ENCODE measurements at regions not wholly inside any gene's neighbourhood (a gene's known extent, or its start where the extent isn't known, plus 50 kb on each side); places are given as distances from the start of the nearest gene placed in this dataset.

GRCh38 chr21:36532769-36533467, 53.0 kb upstream of the CLDN14 start:
- no peak for DNase-seq (ENCODE audit: low spot score)

GRCh38 chr21:36533468-36533848, 53.5 kb upstream of the CLDN14 start:
- no peak for DNase-seq (ENCODE audit: low spot score)

GRCh38 chr21:36534656-36535055, 54.7 kb upstream of the CLDN14 start:
- DNase-seq (ENCODE audit: low spot score), result peak; percentile 33

- peak; percentile 39 for DNase-seq (ENCODE audit: low spot score)
Measured at GRCh38 chr21:36535618-36536241, 55.8 kb upstream of the CLDN14 start.

GRCh38 chr21:36538761-36539160, 58.8 kb upstream of the CLDN14 start:
- DNase-seq (ENCODE audit: low spot score), result no peak

- no peak for DNase-seq (ENCODE audit: low spot score)
Measured at GRCh38 chr21:36539434-36540150, 59.7 kb upstream of the CLDN14 start.

- no peak for DNase-seq (ENCODE audit: low spot score)
Measured at GRCh38 chr21:36540700-36541099, 60.8 kb upstream of the CLDN14 start.

- DNase-seq (ENCODE audit: low spot score), result no peak
Measured at GRCh38 chr21:36541721-36542139, 61.8 kb upstream of the CLDN14 start.

GRCh38 chr21:36542312-36543101, 62.6 kb upstream of the CLDN14 start:
- no peak for DNase-seq (ENCODE audit: low spot score)

GRCh38 chr21:36543924-36544323, 64.0 kb upstream of the CLDN14 start:
- DNase-seq (ENCODE audit: low spot score), result no peak

- no peak for DNase-seq (ENCODE audit: low spot score)
Measured at GRCh38 chr21:36544545-36544944, 64.6 kb upstream of the CLDN14 start.

- DNase-seq (ENCODE audit: low spot score), result no peak
Measured at GRCh38 chr21:36545776-36546511, 66.0 kb upstream of the CLDN14 start.

GRCh38 chr21:36547464-36547863, 67.5 kb upstream of the CLDN14 start:
- DNase-seq (ENCODE audit: low spot score), result no peak

- no peak for DNase-seq (ENCODE audit: low spot score)
Measured at GRCh38 chr21:36548866-36549265, 68.9 kb upstream of the CLDN14 start.

- DNase-seq (ENCODE audit: low spot score), result no peak
Measured at GRCh38 chr21:36549470-36549869, 69.5 kb upstream of the CLDN14 start.

GRCh38 chr21:36550761-36551160, 70.8 kb upstream of the CLDN14 start:
- no peak for DNase-seq (ENCODE audit: low spot score)

GRCh38 chr21:36551321-36551720, 71.4 kb upstream of the CLDN14 start:
- no peak for DNase-seq (ENCODE audit: low spot score)

GRCh38 chr21:36551731-36552433, 72.0 kb upstream of the CLDN14 start:
- no peak for DNase-seq (ENCODE audit: low spot score)

- no peak for DNase-seq (ENCODE audit: low spot score)
Measured at GRCh38 chr21:36552434-36552785, 72.5 kb upstream of the CLDN14 start.

GRCh38 chr21:36553406-36553805, 73.5 kb upstream of the CLDN14 start:
- DNase-seq (ENCODE audit: low spot score), result no peak

Measured in mesenteric fat pad (tissue), 1 donor.